Lung (tissue), 11 donors: ENCODE measurements at regions not wholly inside any gene's neighbourhood (a gene's known extent, or its start where the extent isn't known, plus 50 kb on each side); places are given as distances from the start of the nearest gene placed in this dataset.

Experiments
- ATAC-seq: fragments of 200-7000 bp; cut with Tn5 transposase; one replicate; pipeline ENCODE4 v1.9.1; 2020; ENCODE audit warnings: moderate number of reproducible peaks; ENCODE audit not compliant: insufficient read depth, low FRiP score
- DNase-seq, 3 donors: peaks; one replicate each; pipeline ENCODE4 v3.0.0-alpha.2; 2013 to 2017
- H3K27ac ChIP-seq, 2 donors: one replicate each; pipeline ENCODE4 v1.5.1; 2013; ENCODE audit warnings: mild to moderate bottlenecking in 2 of 2, moderate library complexity in 2 of 2, control low read depth in 1 of 2, inconsistent platforms in 1 of 2, low read depth in 1 of 2, low read length in 1 of 2
- H3K27me3 ChIP-seq, 3 donors: one replicate each; pipeline ENCODE4 v1.5.1; 2013; ENCODE audit warnings: low read length in 2 of 3; ENCODE audit not compliant: control insufficient read depth in 3 of 3, insufficient read depth in 3 of 3
- H3K36me3 ChIP-seq, 4 donors: one replicate each; pipeline ENCODE4 v1.5.1; 2013; ENCODE audit warnings: low read length in 4 of 4, mild to moderate bottlenecking in 1 of 4, moderate library complexity in 1 of 4; ENCODE audit not compliant: control insufficient read depth in 4 of 4, insufficient read depth in 4 of 4
- H3K4me1 ChIP-seq, 5 donors: one replicate each; pipeline ENCODE4 v1.5.1; 2013; ENCODE audit warnings: low read length in 5 of 5, mild to moderate bottlenecking in 2 of 5, moderate library complexity in 1 of 5; ENCODE audit not compliant: control insufficient read depth in 5 of 5, insufficient read depth in 5 of 5
- H3K4me3 ChIP-seq: one replicate; pipeline ENCODE4 v1.5.1; 2013; ENCODE audit warnings: mild to moderate bottlenecking, control low read depth, moderate library complexity
- H3K9ac ChIP-seq, 2 donors: one replicate each; pipeline ENCODE4 v1.5.1; 2013; ENCODE audit warnings: low read length in 2 of 2, control low read depth in 1 of 2; ENCODE audit not compliant: insufficient read depth in 1 of 2
- H3K9me3 ChIP-seq, 4 donors: one replicate each; pipeline ENCODE4 v1.5.1; 2013; ENCODE audit warnings: low read length in 3 of 4, mild to moderate bottlenecking in 1 of 4, moderate library complexity in 1 of 4; ENCODE audit not compliant: control insufficient read depth in 4 of 4, insufficient read depth in 3 of 4
- WGBS, 2 donors: extraction: QIAGEN DNeasy Blood & Tissue Kit; methylation state at CpG; one replicate each; pipeline ENCODE4 v1.1.7; 2013; 5-methylcytosine and 5-hydroxymethylcytosine counted together
- TF ChIP-seq, protein P1 (sequence below): IDR thresholded peaks from 2 replicates; pipeline ENCODE4 v1.5.1; 2012; ENCODE audit warnings: mild to moderate bottlenecking; ENCODE audit errors: control extremely low read depth, extremely low read depth
- donor health status: control.
- donor health status: control.
- donor health status: Bipolar disorder and iron deficiency.
- donor health status: healthy.
- donor health status: DM: yes; HTN: yes; CAD: no.

DNA sequence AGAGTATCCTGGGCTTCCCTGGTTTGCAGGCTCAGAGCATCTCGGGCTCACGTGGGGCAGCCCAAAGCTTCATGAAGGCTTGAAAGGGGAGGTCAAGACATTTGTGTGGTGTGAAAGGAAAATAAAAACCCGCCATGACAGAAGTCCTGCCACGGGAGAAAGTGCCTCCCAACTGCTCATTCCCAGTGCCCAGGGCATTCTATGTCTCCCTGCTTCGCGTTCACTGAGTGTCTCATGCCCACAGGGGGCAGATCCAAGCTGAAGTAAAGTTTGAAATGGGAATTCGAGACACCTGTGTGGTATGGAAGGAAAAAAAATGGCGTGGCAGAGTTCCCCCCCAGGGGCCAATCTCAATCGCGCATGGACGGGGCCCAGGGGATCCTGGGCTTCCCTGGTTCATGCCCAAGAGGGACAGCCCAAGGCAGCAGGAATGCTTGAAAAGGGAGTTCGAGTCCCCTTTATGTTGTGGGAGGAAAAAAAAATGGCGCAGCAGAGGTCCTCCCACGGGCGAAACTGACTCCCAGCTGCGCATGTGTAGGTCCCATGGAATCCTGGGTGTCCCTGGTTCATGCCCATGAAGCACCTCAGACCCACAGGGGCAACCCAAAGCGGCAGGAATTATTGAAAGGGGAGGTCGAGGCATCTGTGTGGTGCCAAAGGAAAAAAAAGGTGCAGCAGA, 576.7 kb downstream of the ALG10 start:
- Histone ChIP-seq H3K27ac (no peak overlapping the region), H3K9me3 (peaks cover 0 to 84% (median 22%) of the 10 kb centered on the region in 4 donors), H3K36me3 (no peaks in the 10 kb centered on the region), H3K4me3 (no peak overlapping the region), H3K4me1 (no peaks in the 10 kb centered on the region), H3K9ac (no peak overlapping the region), H3K27me3 (no peaks in the 10 kb centered on the region)
- DNase-seq (no peak), ATAC-seq (no peak)
- TF ChIP-seq, protein P1, sequence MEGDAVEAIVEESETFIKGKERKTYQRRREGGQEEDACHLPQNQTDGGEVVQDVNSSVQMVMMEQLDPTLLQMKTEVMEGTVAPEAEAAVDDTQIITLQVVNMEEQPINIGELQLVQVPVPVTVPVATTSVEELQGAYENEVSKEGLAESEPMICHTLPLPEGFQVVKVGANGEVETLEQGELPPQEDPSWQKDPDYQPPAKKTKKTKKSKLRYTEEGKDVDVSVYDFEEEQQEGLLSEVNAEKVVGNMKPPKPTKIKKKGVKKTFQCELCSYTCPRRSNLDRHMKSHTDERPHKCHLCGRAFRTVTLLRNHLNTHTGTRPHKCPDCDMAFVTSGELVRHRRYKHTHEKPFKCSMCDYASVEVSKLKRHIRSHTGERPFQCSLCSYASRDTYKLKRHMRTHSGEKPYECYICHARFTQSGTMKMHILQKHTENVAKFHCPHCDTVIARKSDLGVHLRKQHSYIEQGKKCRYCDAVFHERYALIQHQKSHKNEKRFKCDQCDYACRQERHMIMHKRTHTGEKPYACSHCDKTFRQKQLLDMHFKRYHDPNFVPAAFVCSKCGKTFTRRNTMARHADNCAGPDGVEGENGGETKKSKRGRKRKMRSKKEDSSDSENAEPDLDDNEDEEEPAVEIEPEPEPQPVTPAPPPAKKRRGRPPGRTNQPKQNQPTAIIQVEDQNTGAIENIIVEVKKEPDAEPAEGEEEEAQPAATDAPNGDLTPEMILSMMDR = no peak
- WGBS, 2 donors = 69 to 72% methylated on average over 18 of the region's 18 CpGs

GRCh38 chr12:34599530-34600513, 577.5 kb downstream of the ALG10 start:
- Histone ChIP-seq H3K27ac (no peak overlapping the region), H3K36me3 (no peaks in the 10 kb centered on the region), H3K9me3 (peaks cover 0 to 92% (median 17%) of the 10 kb centered on the region in 4 donors)

DNA sequence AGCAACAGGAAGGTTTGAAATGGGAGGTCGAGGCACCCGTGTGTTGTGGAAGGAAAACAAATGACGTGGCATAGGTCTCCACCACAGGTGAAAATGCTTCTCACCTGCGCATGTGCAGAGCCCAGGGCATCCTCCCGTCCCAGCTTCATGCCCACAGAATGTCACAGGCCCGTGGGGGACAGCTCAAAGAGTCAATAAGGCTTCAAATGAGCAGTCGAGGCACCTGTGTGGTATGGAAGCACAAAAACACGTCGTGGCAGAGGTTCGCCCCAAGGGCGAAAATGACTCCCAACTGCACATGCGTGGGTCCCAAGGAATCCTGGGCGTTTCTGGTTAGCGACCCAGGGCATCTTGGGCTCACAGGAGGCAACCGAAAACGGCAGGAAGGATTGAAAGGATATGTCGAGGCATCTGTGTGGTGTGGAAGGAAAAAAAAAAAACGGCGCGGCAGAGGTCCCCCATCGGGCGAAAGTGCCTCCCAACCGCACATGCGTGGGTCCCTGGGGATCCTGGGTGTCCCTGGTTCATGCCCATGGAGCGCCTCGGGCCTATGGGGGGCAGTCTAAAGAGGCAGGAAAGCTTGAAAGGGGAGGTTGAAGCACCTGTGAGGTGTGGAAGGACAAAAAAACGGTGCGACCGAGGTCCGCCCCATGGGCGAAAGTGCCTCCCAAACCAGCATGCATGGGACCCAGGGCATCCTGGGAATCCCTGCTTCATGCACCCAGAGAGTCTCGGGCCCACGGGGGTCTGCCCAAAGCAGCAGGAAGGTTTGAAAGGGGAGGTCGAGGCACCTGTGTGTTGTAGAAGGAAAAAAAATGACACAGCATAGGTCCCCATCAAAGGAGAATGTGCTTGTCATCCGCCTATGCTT, 578.5 kb downstream of the ALG10 start:
- TF ChIP-seq, protein P1 = no peak
- WGBS, 2 donors = 63 to 68% methylated on average over 35 of the region's 35 CpGs
- no peak for DNase-seq
- H3K9ac ChIP-seq = no peak overlapping the region
- H3K4me1 ChIP-seq = no peaks in the 10 kb centered on the region
- H3K9me3 ChIP-seq = peaks cover 0 to 99% (median 13%) of the 10 kb centered on the region in 4 donors
- no peaks in the 10 kb centered on the region for H3K36me3 ChIP-seq
- H3K27me3 ChIP-seq = no peaks in the 10 kb centered on the region
- no peak overlapping the region for H3K4me3 ChIP-seq
- no peak for ATAC-seq
- H3K27ac ChIP-seq = no peak overlapping the region

More at GRCh38 chr12:34599530-34600513, 577.5 kb downstream of the ALG10 start:
- TF ChIP-seq, protein P1 = no peak
- ATAC-seq (no peak), DNase-seq (no peak)
- Histone ChIP-seq H3K9ac (no peak overlapping the region), H3K4me3 (no peak overlapping the region), H3K27me3 (no peaks in the 10 kb centered on the region), H3K4me1 (no peaks in the 10 kb centered on the region)
- WGBS, 2 donors = 66 to 68% methylated on average over 32 of the region's 32 CpGs
